H1 (cell line): ENCODE measurements at regions not wholly inside any gene's neighbourhood (a gene's known extent, or its start where the extent isn't known, plus 50 kb on each side); places are given as distances from the start of the nearest gene placed in this dataset.
"Not testable (repeated sequence)": the region's sequence is repeated elsewhere in the genome, so short reads cannot be mapped to it uniquely, and the experiment has no call there.

Experiments
- ATF3 ChIP-seq: IDR thresholded peaks from 2 replicates; pipeline ENCODE4 v1.6.1; 2011; ENCODE audit warnings: low read depth, mild to moderate bottlenecking, low read length; ENCODE audit not compliant: insufficient read depth
- CTCF ChIP-seq, 3 experiments: IDR thresholded peaks; 1 replicate in 2 of 3; 2 replicates in 1 of 3; pipeline versions ENCODE4 v1.5.1 to v1.6.1; 2011; ENCODE audit warnings: low read length in 3 of 3, mild to moderate bottlenecking in 3 of 3, inconsistent platforms in 2 of 3, low read depth in 1 of 3, moderate library complexity in 1 of 3; ENCODE audit not compliant: insufficient read depth in 1 of 3; ENCODE audit errors: control extremely low read depth in 1 of 3
- EP300 ChIP-seq, 2 experiments: IDR thresholded peaks; 1 replicate in 1 of 2; 2 replicates in 1 of 2; pipeline ENCODE4 v1.6.1; 2011 to 2012; ENCODE audit warnings: low read depth in 2 of 2, low read length in 2 of 2, mild to moderate bottlenecking in 2 of 2, borderline replicate concordance in 1 of 2, inconsistent platforms in 1 of 2, moderate library complexity in 1 of 2
- EZH2 ChIP-seq: fragments of 200-600 bp; sonication (generic); IDR thresholded peaks from 2 replicates; pipeline ENCODE4 v1.7.1; 2012; ENCODE audit warnings: low read depth, mild to moderate bottlenecking, moderate library complexity, low read length, inconsistent platforms; ENCODE audit not compliant: severe bottlenecking
- HDAC6 ChIP-seq: IDR thresholded peaks from one replicate; pipeline ENCODE4 v1.7.1; 2012; ENCODE audit warnings: low read depth, mild to moderate bottlenecking, inconsistent platforms, low read length, moderate library complexity
- MAX ChIP-seq: IDR thresholded peaks from 2 replicates; pipeline ENCODE4 v1.6.1; 2012; ENCODE audit warnings: inconsistent platforms
- POLR2A ChIP-seq, 2 experiments: IDR thresholded peaks; 1 replicate in 1 of 2; 2 replicates in 1 of 2; pipeline ENCODE4 v1.6.1; 2011; ENCODE audit warnings: low read depth in 2 of 2, low read length in 2 of 2, mild to moderate bottlenecking in 2 of 2; ENCODE audit errors: control extremely low read depth in 1 of 2
- POLR2AphosphoS5 ChIP-seq: IDR thresholded peaks from 2 replicates; pipeline ENCODE4 v1.6.1; 2011; ENCODE audit warnings: low read depth, low read length
- RAD21 ChIP-seq, 2 experiments: IDR thresholded peaks in 1 of 2; conservative IDR thresholded peaks in 1 of 2; 2 replicates each; pipeline ENCODE4 v1.6.1; 2011; ENCODE audit warnings: low read depth in 2 of 2, low read length in 2 of 2, improper control_type of control experiment in 1 of 2, inconsistent platforms in 1 of 2, mild to moderate bottlenecking in 1 of 2, moderate library complexity in 1 of 2
- SIN3A ChIP-seq, 2 experiments: IDR thresholded peaks in 1 of 2; conservative IDR thresholded peaks in 1 of 2; 2 replicates each; pipeline ENCODE4 v1.6.1; 2011 to 2012; ENCODE audit warnings: low read length in 2 of 2, improper control_type of control experiment in 1 of 2, low read depth in 1 of 2, mild to moderate bottlenecking in 1 of 2
- TCF12 ChIP-seq: IDR thresholded peaks from 2 replicates; pipeline ENCODE4 v1.6.1; 2011; ENCODE audit warnings: low read depth, mild to moderate bottlenecking, low read length
- USF2 ChIP-seq: IDR thresholded peaks from 2 replicates; pipeline ENCODE4 v1.6.1; 2011; ENCODE audit warnings: low read length, improper control_type of control experiment
- YY1 ChIP-seq: IDR thresholded peaks from 2 replicates; pipeline ENCODE4 v1.6.1; 2011; ENCODE audit warnings: low read depth, mild to moderate bottlenecking, low read length
- ZNF274 ChIP-seq: IDR thresholded peaks from 2 replicates; pipeline ENCODE4 v1.7.0; 2012; ENCODE audit warnings: low read length, borderline replicate concordance; ENCODE audit errors: extremely low read depth

GRCh38 chr3:5701005-5701404 is 513.5 kb downstream of the EDEM1 start:
- not testable (repeated sequence) for TF ChIP-seq ZNF274; POLR2AphosphoS5; YY1; POLR2A (IDR thresholded peaks at IDR 0.05; ENCODE audit: control extremely low read depth in 1 of 2, low read depth in 2 of 2, low read length in 2 of 2); EZH2; CTCF (IDR thresholded peaks at IDR 0.05; ENCODE audit: control extremely low read depth in 1 of 3, insufficient read depth in 1 of 3, low read depth in 1 of 3, low read length in 3 of 3); SIN3A (conservative IDR thresholded peaks at IDR 0.05 in 1 of 2, IDR thresholded peaks at IDR 0.05 in 1 of 2; ENCODE audit: low read depth in 1 of 2, low read length in 2 of 2); TCF12; MAX; HDAC6; EP300 (IDR thresholded peaks at IDR 0.05; ENCODE audit: borderline replicate concordance in 1 of 2, low read depth in 2 of 2, low read length in 2 of 2); ATF3; RAD21 (IDR thresholded peaks at IDR 0.05 in 1 of 2, conservative IDR thresholded peaks at IDR 0.05 in 1 of 2; ENCODE audit: low read depth in 2 of 2, low read length in 2 of 2); USF2
